CD14-positive monocyte (primary cell): ENCODE measurements at regions not wholly inside any gene's neighbourhood (a gene's known extent, or its start where the extent isn't known, plus 50 kb on each side); places are given as distances from the start of the nearest gene placed in this dataset.

Experiments used
- DNase-seq, 3 donors: peaks; one replicate each; pipeline ENCODE4 v3.0.0-alpha.2; 2011 to 2022
- H2AFZ ChIP-seq: 2 replicates; pipeline ENCODE4 v1.6.0; 2012; ENCODE audit warnings: mild to moderate bottlenecking, low read depth, low read length, inconsistent platforms; ENCODE audit not compliant: insufficient read depth, poor library complexity, severe bottlenecking
- H3K27ac ChIP-seq, 2 donors: 1 replicate in 1 of 2; 2 replicates in 1 of 2; pipeline ENCODE4 v1.5.1; 2012 to 2013; ENCODE audit warnings: low read length in 2 of 2, control low read depth in 1 of 2, inconsistent platforms in 1 of 2, low read depth in 1 of 2, mild to moderate bottlenecking in 1 of 2
- H3K27me3 ChIP-seq, 2 donors: one replicate each; pipeline versions ENCODE4 v1.6.0 to v1.6.1; 2011 to 2013; ENCODE audit warnings: low read length in 2 of 2; ENCODE audit not compliant: control insufficient read depth in 2 of 2, insufficient read depth in 2 of 2
- H3K36me3 ChIP-seq, 2 donors: replicated peaks in 1 of 2; 1 replicate in 1 of 2; 2 replicates in 1 of 2; pipeline versions ENCODE4 v1.5.1 to v1.6.1; 2012 to 2013; ENCODE audit warnings: low read length in 2 of 2, control low read depth in 1 of 2, inconsistent platforms in 1 of 2, mild to moderate bottlenecking in 1 of 2; ENCODE audit not compliant: insufficient read depth in 2 of 2, control insufficient read depth in 1 of 2
- H3K4me1 ChIP-seq, 2 donors: 1 replicate in 1 of 2; 2 replicates in 1 of 2; pipeline versions ENCODE4 v1.5.1 to v1.6.1; 2012 to 2013; ENCODE audit warnings: low read length in 2 of 2, control low read depth in 1 of 2, inconsistent platforms in 1 of 2, mild to moderate bottlenecking in 1 of 2, moderate library complexity in 1 of 2; ENCODE audit not compliant: insufficient read depth in 2 of 2, control insufficient read depth in 1 of 2
- H3K4me2 ChIP-seq: replicated peaks from 2 replicates; pipeline ENCODE3; 2012; ENCODE audit warnings: low read length, moderate library complexity, mild to moderate bottlenecking; ENCODE audit not compliant: poor library complexity, severe bottlenecking; ENCODE audit errors: extremely low read depth
- H3K4me3 ChIP-seq, 3 experiments: fragments of 200-600 bp in 1 of 3; sonication (generic) in 1 of 3; replicated peaks in 1 of 3; 1 replicate in 2 of 3; 2 replicates in 1 of 3; pipeline ENCODE4 v1.5.1; 2011 to 2013; ENCODE audit warnings: low read length in 3 of 3, mild to moderate bottlenecking in 3 of 3, control low read depth in 2 of 3, low read depth in 2 of 3, inconsistent platforms in 1 of 3, moderate library complexity in 1 of 3
- H3K79me2 ChIP-seq: 2 replicates; pipeline ENCODE4 v1.6.0; 2012; ENCODE audit warnings: mild to moderate bottlenecking, control low read depth, inconsistent platforms, low read length, moderate library complexity; ENCODE audit not compliant: insufficient read depth
- H3K9ac ChIP-seq: 2 replicates; pipeline ENCODE4 v1.6.0; 2017; ENCODE audit warnings: low read length, mild to moderate bottlenecking; ENCODE audit not compliant: insufficient read depth, poor library complexity, severe bottlenecking
- H3K9me3 ChIP-seq, 2 donors: replicated peaks in 1 of 2; 1 replicate in 1 of 2; 2 replicates in 1 of 2; pipeline versions ENCODE4 v1.5.1 to v1.6.1; 2012 to 2013; ENCODE audit warnings: low read length in 2 of 2, control low read depth in 1 of 2; ENCODE audit not compliant: control insufficient read depth in 1 of 2, insufficient read depth in 1 of 2
- H4K20me1 ChIP-seq: 2 replicates; pipeline ENCODE4 v1.6.0; 2012; ENCODE audit warnings: mild to moderate bottlenecking, low read length, control low read depth, moderate library complexity; ENCODE audit not compliant: insufficient read depth
- H3K27ac Mint-ChIP-seq, 7 donors: one replicate each; pipeline ENCODE4 v1.8.0; 2020; ENCODE audit warnings: mild to moderate bottlenecking in 7 of 7, mixed read lengths in 7 of 7, moderate library complexity in 6 of 7, inconsistent platforms in 2 of 7
- H3K27me3 Mint-ChIP-seq, 3 donors: one replicate each; pipeline ENCODE4 v1.8.0; 2021 to 2022; ENCODE audit warnings: low read depth in 3 of 3, mild to moderate bottlenecking in 3 of 3, mixed read lengths in 3 of 3, moderate library complexity in 3 of 3, inconsistent platforms in 1 of 3
- H3K36me3 Mint-ChIP-seq, 2 donors: one replicate each; pipeline ENCODE4 v1.8.0; 2020; ENCODE audit warnings: mixed read lengths in 2 of 2, inconsistent platforms in 1 of 2, mild to moderate bottlenecking in 1 of 2
- H3K4me1 Mint-ChIP-seq: one replicate; pipeline ENCODE4 v1.8.0; 2020; ENCODE audit warnings: mild to moderate bottlenecking, mixed read lengths
- H3K4me3 Mint-ChIP-seq, 2 donors: one replicate each; pipeline ENCODE4 v1.8.0; 2020; ENCODE audit warnings: mild to moderate bottlenecking in 2 of 2, mixed read lengths in 2 of 2, moderate library complexity in 1 of 2
- H3K9me3 Mint-ChIP-seq, 7 donors: one replicate each; pipeline ENCODE4 v1.8.0; 2020 to 2022; ENCODE audit warnings: mixed read lengths in 7 of 7, mild to moderate bottlenecking in 6 of 7, moderate library complexity in 6 of 7, inconsistent platforms in 2 of 7
- WGBS: methylation state at CpG from one replicate; pipeline ENCODE4 v1.1.5; 2013; ENCODE audit warnings: missing lambda C conversion rate; ENCODE audit not compliant: insufficient coverage; 5-methylcytosine and 5-hydroxymethylcytosine counted together
- intact Hi-C, 2 donors: fragments of 100-400 bp; cut with micrococcal nuclease; formaldehyde crosslinking; loops; one replicate each; pipeline versions ENCODE4 v1.15.0 to v1.15.1; 2023
- TF ChIP-seq, protein P1 (sequence below): fragments of 200-600 bp; IDR thresholded peaks from one replicate; pipeline ENCODE4 v1.8.0; 2022; ENCODE audit warnings: antibody characterized with exemption, mild to moderate bottlenecking

DNA sequence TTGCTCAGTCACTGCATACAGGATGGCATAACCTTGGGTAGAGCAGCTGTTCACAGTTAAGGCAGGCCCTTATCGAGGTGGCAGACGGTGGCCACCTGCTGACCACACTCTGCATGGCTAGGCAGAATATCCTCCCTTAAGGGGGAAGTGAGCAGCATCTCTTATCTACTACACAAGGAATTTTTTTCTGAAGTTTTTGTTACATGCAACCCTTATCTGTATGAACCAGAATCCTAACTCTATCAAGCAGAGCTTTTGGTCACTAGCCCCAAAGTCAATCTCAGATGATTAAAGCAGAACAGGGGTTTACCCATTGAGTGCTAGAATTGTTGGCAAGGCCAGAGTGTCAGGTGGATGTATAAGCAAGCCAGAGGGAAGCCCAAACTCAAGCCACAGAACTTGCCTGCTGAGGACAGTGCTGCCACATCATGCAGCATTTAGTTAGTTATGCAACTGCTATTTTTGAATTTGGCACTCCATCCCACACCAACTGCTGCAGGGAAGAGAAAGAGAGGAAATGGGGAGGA is 192.8 kb downstream of the TBX5 start:
- H3K4me3 ChIP-seq = no peak overlapping the region
- no peak for DNase-seq
- no peaks in the 10 kb centered on the region for H3K36me3 ChIP-seq
- TF ChIP-seq, protein P1, sequence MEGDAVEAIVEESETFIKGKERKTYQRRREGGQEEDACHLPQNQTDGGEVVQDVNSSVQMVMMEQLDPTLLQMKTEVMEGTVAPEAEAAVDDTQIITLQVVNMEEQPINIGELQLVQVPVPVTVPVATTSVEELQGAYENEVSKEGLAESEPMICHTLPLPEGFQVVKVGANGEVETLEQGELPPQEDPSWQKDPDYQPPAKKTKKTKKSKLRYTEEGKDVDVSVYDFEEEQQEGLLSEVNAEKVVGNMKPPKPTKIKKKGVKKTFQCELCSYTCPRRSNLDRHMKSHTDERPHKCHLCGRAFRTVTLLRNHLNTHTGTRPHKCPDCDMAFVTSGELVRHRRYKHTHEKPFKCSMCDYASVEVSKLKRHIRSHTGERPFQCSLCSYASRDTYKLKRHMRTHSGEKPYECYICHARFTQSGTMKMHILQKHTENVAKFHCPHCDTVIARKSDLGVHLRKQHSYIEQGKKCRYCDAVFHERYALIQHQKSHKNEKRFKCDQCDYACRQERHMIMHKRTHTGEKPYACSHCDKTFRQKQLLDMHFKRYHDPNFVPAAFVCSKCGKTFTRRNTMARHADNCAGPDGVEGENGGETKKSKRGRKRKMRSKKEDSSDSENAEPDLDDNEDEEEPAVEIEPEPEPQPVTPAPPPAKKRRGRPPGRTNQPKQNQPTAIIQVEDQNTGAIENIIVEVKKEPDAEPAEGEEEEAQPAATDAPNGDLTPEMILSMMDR = no peak
- no peak overlapping the region for H3K4me3 Mint-ChIP-seq
- no peaks in the 10 kb centered on the region for H3K4me1 Mint-ChIP-seq
- WGBS = no CpG with 5 or more reads among the region's 2 CpGs
- no peak overlapping the region for H2AFZ ChIP-seq
- intact Hi-C loops = no loop called here
- H3K79me2 ChIP-seq = no peaks in the 10 kb centered on the region
- no peaks in the 10 kb centered on the region for H3K9me3 ChIP-seq
- no peak overlapping the region for H3K9ac ChIP-seq
- no peaks in the 10 kb centered on the region for H4K20me1 ChIP-seq
- no peaks in the 10 kb centered on the region for H3K27me3 ChIP-seq
- H3K4me1 ChIP-seq = no peaks in the 10 kb centered on the region
- H3K36me3 Mint-ChIP-seq = no peaks in the 10 kb centered on the region
- H3K27me3 Mint-ChIP-seq = peaks cover 2 to 6% (median 3%) of the 10 kb centered on the region in 3 donors
- no peak overlapping the region for H3K27ac Mint-ChIP-seq
- no peak overlapping the region for H3K27ac ChIP-seq
- H3K9me3 Mint-ChIP-seq = peaks cover 0 to 4% (median 0%) of the 10 kb centered on the region in 7 donors
- no peak overlapping the region for H3K4me2 ChIP-seq

DNA sequence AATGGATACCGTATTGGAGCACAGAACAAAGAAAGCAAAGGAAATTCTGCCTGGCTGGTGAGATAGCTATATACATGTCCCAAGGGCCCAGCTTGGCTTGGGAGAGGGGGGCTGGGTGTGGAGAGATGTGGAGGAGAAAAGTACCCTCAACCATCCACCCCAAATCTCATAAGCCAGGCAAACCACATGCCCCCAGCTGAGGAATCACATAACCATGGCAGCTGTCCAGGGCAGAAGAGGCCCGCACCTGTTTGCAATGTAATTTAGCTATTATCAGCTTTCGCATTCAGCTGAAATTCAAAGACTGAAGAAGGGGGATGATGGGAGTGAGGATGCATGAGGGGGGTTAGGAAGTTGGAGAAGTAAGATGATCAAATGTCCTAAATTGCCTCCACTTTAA is 196.1 kb downstream of the TBX5 start:
- H3K4me3 Mint-ChIP-seq = no peak overlapping the region

More for the DNA sequence above, 196.1 kb downstream of the TBX5 start:
- Histone ChIP-seq H4K20me1 (no peaks in the 10 kb centered on the region), H3K27ac (no peak overlapping the region), H3K9ac (no peak overlapping the region), H3K4me1 (no peaks in the 10 kb centered on the region), H3K27me3 (no peaks in the 10 kb centered on the region), H2AFZ (no peak overlapping the region), H3K79me2 (no peaks in the 10 kb centered on the region), H3K36me3 (no peaks in the 10 kb centered on the region), H3K9me3 (no peaks in the 10 kb centered on the region), H3K4me3 (no peak overlapping the region), H3K4me2 (no peak overlapping the region)
- no peak for DNase-seq
- no peak overlapping the region for H3K27ac Mint-ChIP-seq
- H3K27me3 Mint-ChIP-seq = peaks cover 0 to 3% (median 2%) of the 10 kb centered on the region in 3 donors
- H3K36me3 Mint-ChIP-seq = no peaks in the 10 kb centered on the region
- WGBS = 83% methylated on average over 2 of the region's 3 CpGs
- intact Hi-C loops = no loop called here
- H3K9me3 Mint-ChIP-seq = peaks cover 0 to 4% (median 0%) of the 10 kb centered on the region in 7 donors
- H3K4me1 Mint-ChIP-seq = no peaks in the 10 kb centered on the region
- TF ChIP-seq, protein P1 = no peak
